Fibroblast of skin of right biceps (primary cell): ENCODE measurements at regions not wholly inside any gene's neighbourhood (a gene's known extent, or its start where the extent isn't known, plus 50 kb on each side); places are given as distances from the start of the nearest gene placed in this dataset.
A peak's percentile ranks its signal among the peaks of the same experiment; 100 is the strongest.

Experiments used
- DNase-seq: peaks from one replicate; pipeline ENCODE4 v3.0.0-alpha.2; 2013

DNA sequence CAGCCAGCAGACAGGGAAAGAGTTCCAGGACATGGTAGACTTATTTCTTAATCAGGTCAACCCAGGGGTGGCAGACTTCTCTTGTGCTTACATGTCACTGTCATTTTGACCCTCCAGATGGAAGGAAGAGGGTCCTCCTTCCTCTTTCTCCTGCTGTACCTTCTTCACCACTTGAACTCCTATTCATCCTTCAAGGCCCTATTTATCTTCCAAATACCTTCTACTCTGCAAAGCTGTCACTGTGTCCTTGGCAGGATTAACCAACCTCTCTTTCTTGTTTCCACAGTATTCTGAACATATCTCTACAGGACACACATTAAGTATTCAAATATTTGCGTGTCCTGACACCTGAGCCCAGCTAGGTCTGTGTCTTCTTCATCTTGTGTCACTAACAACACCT, 163.1 kb downstream of the DICER1 start:
- DNase-seq = no peak

- DNase-seq = no peak
These were observed 165.3 kb downstream of the DICER1 start for GRCh38 chr14:94992046-94992445.

DNA sequence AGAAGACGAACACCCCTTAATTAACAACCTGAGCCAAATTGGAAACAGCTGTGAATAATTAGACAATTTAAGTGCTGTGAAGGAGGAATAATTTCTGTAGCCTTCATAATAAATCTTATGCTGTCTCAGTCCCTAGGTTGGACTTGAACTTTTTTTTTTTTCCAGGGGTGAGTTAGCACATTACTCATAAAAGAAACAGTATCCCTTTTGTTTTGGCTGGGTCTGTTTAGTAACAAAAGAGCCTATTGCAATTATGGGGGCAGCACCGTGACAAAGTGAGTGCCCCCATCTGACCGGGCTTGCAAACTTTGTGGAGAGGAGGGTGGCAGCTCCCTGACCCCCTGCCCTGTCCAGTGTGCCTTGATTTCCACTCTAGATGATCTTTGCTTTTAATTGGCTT, 167.4 kb downstream of the DICER1 start:
- no peak for DNase-seq

GRCh38 chr14:94989417-94989816, 167.9 kb downstream of the DICER1 start:
- DNase-seq = no peak

DNA sequence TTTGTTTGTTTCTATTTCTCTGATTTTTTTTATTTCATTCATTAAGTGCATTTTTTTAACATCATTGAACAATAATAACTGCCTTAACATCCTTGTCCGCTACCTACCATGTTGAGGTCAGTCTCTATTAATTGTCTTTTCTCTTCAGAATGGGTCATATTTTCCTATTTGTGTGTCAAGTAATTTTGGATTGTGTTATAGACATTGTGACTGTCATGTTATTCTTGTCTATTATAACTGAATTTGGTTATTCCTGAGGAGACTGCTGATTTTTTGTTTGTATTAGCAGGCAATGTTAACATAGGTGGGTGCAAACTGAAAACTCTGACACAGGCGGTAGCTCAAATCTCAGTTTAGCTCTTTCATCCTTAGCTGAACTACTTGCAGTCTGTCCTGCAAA, 169.9 kb downstream of the DICER1 start:
- DNase-seq = no peak

GRCh38 chr14:94979891-94980290, 177.4 kb downstream of the DICER1 start:
- no peak for DNase-seq

DNA sequence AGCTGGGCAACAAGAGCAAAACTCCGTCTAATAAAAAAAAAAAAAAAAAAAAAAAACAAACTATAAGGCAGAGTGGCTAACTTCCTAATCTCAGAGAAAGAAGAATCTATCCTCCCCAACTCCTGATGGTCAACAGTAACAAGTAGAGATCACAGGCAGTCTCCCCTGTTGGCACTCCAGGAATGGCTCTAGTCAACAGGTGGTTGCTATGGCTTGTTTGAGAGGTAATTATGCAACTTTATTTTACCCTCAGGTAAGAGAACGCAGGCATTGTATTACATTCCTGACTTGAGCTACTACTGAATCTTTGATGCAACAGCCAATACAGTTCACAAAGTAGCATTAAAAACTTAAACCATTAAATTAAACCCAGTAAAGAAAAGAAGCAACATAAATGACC, 180.3 kb downstream of the DICER1 start:
- no peak for DNase-seq

GRCh38 chr14:94975366-94975765, 182.0 kb downstream of the DICER1 start:
- no peak for DNase-seq

DNA sequence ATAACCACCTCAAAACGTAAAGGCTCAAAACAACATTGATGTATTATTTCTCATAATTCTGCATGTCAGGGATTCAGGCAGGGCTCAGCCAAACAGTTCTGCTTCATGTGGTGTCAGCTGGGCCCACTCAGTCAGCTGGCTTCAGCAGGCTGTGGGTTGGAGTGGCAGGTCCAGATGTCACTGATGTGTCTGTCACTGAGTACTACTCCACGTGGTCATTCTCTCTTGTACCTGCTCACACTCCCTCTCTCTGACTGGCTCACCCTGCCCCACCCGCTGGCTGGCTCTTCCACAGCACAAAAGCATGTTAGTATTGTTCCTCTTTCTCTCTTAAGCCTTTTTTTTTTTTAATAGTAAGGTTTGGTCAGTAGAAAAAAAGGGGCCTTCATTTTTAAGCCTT, 182.4 kb downstream of the DICER1 start:
- DNase-seq = no peak

- no peak for DNase-seq
These were observed 182.9 kb downstream of the DICER1 start for GRCh38 chr14:94974422-94974821.

DNA sequence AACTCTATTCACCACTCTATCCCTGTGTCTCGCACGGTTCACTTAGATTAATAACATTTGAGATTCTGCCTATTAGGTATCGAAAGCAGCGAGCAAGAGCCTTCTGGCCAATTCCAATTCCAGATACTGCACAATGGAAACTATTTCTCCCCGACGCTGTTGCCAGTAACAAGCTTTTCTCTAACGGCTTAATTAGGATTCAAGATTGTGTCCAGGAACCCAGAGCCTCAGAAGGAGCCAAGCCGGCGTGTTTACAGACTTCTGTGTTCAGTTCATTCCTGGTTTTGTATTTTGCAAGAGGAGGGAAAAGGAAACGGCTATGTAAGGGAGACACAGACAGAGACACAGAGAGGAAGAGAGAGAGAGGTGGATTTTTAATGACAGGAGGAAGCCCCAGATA, 185.6 kb downstream of the DICER1 start:
- DNase-seq = peak; percentile 23

- peak; percentile 59 for DNase-seq
These were observed 186.2 kb downstream of the DICER1 start for GRCh38 chr14:94970941-94971730.

GRCh38 chr14:94969766-94970165, 187.6 kb downstream of the DICER1 start:
- DNase-seq = no peak

DNA sequence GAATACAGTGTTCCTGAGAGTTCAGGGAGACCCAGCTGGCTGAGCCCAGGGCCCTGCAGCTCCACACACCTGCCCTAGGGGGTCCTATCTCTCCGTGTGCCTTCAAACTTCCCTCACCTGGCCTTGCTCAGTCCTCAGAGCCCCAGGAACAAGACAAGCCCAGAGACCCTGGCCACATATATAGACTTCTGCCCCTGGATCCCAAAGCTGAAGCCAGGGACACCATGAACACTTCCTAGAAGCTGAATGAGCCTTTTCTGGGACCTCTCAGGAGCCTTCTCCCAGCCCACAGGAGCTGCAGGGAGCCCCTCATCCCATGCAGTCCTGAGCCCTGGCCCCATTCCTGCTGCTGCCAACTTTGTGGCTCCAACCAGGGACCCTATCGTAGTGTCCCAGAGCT, 190.5 kb downstream of the DICER1 start:
- no peak for DNase-seq

DNA sequence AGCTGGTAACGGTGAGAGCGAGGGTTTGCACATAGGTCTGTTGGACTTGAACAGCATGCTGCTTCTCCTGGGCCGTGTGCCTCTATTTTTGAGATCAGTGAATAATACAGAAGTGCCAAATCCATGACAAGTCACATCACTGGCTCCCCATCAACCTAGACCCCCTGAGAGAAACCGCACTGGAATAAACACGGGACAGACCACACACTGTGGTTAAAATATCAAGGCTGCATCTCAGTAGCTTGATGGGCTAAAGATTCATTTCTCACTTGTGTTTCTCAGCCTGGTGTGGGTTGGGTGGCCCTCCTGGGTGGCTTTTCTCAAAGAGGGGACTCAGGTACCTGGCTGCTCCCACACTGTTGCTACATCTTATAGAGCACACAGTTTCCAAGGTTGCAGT, 191.0 kb downstream of the DICER1 start:
- DNase-seq = no peak

DNA sequence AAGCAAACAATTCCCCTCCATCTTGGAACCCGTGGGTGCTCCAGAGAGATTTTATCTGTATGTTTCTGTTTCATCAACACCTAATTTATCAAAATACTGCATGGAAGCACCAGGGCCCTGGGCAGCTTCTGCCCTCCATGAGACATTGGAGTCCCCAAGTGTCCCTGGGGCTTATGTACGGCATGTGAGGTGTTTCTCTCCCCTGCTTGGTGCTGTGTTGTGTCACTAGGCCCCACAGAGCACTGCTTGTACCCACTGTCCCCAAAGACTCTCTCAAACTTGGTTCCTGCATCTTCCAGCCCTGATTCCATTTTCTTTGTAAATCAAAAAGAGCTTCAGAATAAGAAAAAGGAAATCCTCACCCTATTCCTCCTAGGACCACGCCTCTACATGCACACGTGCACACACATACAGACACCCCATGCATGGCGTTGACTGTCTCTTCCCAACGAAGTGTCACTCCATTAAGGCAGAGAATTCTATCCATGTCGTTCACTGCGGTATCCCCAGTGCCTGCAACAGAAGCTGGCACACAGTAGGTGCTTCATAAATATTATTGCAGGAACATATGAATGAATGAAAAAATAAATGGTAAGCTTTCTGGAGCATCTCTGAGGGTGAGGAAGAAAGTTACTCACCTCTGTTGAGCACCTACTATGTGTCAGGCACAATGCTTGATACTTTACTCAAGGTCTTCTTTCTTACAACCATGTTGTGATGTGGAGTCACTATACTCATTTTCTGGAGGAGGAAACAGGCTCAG, 191.6 kb downstream of the DICER1 start:
- no peak for DNase-seq

- DNase-seq = no peak
These were observed 192.4 kb downstream of the DICER1 start for GRCh38 chr14:94964931-94965330.

- DNase-seq = no peak
These were observed 193.1 kb downstream of the DICER1 start for GRCh38 chr14:94964181-94964580.

DNA sequence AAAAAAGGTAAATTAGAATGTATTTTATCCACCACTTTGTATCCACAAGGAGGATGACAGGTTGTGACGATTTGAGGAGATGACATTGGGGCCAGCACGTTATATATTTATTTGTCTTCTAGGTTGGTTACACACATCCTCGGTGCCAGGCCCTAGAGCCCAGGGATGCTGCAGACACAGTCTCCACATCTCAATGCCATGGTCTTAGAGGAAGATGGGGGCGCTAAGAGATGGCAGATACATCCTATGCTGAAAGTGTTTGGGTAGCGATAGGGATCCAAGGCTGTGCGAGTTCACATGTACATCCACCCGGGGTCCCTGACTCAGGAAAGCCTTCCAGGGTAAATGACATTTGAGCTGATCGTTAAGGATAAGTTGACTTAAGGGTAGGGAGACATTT, 193.1 kb upstream of the GSC start:
- no peak for DNase-seq

GRCh38 chr14:94962166-94962575, 192.3 kb upstream of the GSC start:
- DNase-seq = no peak

DNA sequence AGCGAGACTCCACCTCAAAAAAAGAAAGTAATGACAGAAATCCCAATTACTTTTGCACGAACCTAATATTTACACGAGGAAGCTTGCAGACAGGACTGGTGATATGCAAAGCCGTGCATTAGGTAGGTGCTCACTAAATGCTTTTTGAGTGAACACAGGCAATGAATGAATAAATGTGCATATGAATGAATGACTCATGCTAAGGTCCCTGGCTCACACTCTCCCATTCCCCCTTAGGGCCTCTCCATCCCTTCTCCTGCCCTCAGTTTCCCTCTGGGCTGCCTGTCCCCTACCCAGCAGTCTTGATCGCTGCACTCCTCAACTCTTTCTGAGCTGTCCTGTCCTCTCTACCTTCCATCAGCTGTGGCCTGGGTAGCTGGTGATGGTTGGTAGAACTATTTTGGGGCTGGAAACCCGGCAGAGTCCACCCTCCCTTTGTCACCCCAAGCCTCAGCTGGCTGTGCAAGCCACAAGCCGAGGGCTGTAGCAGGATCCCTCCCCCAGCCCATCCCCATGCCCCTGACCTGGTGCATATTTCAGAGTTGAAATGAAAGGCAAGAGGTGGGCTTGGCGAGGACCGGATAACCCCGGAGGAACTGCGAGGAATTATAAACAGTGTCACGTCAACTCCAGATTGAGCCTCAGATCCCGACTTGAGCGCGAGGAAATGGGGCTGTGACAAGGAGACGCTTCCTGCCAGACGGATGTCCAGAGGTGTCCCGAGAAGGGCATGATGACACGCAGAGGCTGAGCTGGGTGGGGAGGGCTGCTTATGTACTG, 191.7 kb upstream of the GSC start:
- no peak for DNase-seq

GRCh38 chr14:94960285-94961001, 190.5 kb upstream of the GSC start:
- DNase-seq = no peak
